IPS-20b (cell line): ENCODE measurements at regions not wholly inside any gene's neighbourhood (a gene's known extent, or its start where the extent isn't known, plus 50 kb on each side); places are given as distances from the start of the nearest gene placed in this dataset.

Experiments used
- H3K27ac ChIP-seq: one replicate; pipeline ENCODE4 v1.5.1; 2013; ENCODE audit warnings: low read length
- H3K27me3 ChIP-seq: 2 replicates; pipeline ENCODE4 v1.6.1; 2013; ENCODE audit warnings: mild to moderate bottlenecking, low read length, inconsistent platforms; ENCODE audit not compliant: insufficient read depth
- H3K36me3 ChIP-seq: 2 replicates; pipeline ENCODE4 v1.6.1; 2013; ENCODE audit warnings: low read depth, mild to moderate bottlenecking, inconsistent platforms, low read length, moderate library complexity; ENCODE audit not compliant: insufficient read depth
- H3K4me1 ChIP-seq: 2 replicates; pipeline ENCODE4 v1.6.1; 2013; ENCODE audit warnings: mild to moderate bottlenecking, control low read depth, inconsistent platforms, low read length, moderate library complexity; ENCODE audit not compliant: insufficient read depth
- H3K4me3 ChIP-seq: 2 replicates; pipeline ENCODE4 v1.5.1; 2013; ENCODE audit warnings: mild to moderate bottlenecking, low read length, inconsistent platforms
- H3K9ac ChIP-seq: 2 replicates; pipeline ENCODE4 v1.6.1; 2013; ENCODE audit warnings: low read depth, mild to moderate bottlenecking, inconsistent platforms, low read length, moderate library complexity
- H3K9me3 ChIP-seq: 2 replicates; pipeline ENCODE4 v1.6.1; 2013; ENCODE audit warnings: mild to moderate bottlenecking, low read depth, low read length, inconsistent platforms; ENCODE audit not compliant: insufficient read depth

DNA sequence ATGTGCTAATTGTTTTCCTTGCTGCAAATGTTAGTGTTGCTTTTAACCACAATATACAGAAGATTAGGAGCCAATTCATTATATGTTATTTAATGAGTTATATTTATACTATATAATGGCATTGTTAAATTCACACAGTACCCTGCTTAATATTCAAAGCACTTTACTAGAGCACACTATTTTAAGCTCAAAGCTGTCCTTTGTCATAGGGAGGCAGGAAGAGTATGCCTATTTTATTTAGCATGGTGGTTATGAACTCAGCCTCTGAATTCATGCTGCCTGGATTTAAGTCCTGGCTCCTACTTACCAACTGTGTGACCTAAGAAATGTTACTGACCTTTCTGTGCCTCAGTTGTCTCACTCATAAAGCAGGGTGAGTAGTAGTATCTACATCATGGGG, 80.5 kb downstream of the FASTKD2 start:
- Histone ChIP-seq H3K9me3 (no peaks in the 10 kb centered on the region), H3K9ac (no peak overlapping the region), H3K4me3 (no peak overlapping the region), H3K4me1 (no peaks in the 10 kb centered on the region), H3K27ac (no peak overlapping the region), H3K27me3 (no peaks in the 10 kb centered on the region), H3K36me3 (no peaks in the 10 kb centered on the region)

- Histone ChIP-seq H3K27ac (no peak overlapping the region), H3K4me3 (no peak overlapping the region), H3K27me3 (no peaks in the 10 kb centered on the region), H3K9me3 (no peaks in the 10 kb centered on the region), H3K9ac (no peak overlapping the region), H3K4me1 (no peaks in the 10 kb centered on the region), H3K36me3 (no peaks in the 10 kb centered on the region)
Measured at GRCh38 chr2:206846331-206846730, 80.9 kb downstream of the FASTKD2 start.

- H3K9me3 ChIP-seq: no peaks in the 10 kb centered on the region
- H3K4me3 ChIP-seq: no peak overlapping the region
- H3K4me1 ChIP-seq: no peaks in the 10 kb centered on the region
- H3K27me3 ChIP-seq: no peaks in the 10 kb centered on the region
- H3K36me3 ChIP-seq: no peaks in the 10 kb centered on the region
- H3K9ac ChIP-seq: no peak overlapping the region
- no peak overlapping the region for H3K27ac ChIP-seq
Measured at GRCh38 chr2:206846981-206847834, 81.8 kb downstream of the FASTKD2 start.

DNA sequence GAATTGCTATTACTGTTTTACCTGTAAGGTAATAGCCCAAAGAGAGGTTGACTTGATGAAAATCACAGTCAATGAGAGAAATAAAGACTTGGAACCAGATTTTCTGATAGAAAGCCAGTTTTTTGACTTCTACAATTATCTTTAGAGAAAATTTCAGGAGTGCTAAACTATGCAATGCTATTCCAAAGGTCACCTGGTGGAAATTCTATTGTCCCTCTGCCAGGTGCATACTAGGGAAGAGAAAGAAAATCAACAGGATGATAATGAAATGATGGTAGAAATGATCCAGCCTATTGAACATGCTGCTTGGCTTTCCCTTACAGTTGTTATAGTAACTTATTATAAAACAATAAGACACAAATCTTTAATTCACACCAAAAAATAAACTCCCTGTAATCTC, 85.0 kb downstream of the FASTKD2 start:
- no peaks in the 10 kb centered on the region for H3K36me3 ChIP-seq
- no peak overlapping the region for H3K9ac ChIP-seq
- no peak overlapping the region for H3K4me3 ChIP-seq
- H3K27ac ChIP-seq: no peak overlapping the region
- no peaks in the 10 kb centered on the region for H3K4me1 ChIP-seq
- no peaks in the 10 kb centered on the region for H3K9me3 ChIP-seq
- no peaks in the 10 kb centered on the region for H3K27me3 ChIP-seq

DNA sequence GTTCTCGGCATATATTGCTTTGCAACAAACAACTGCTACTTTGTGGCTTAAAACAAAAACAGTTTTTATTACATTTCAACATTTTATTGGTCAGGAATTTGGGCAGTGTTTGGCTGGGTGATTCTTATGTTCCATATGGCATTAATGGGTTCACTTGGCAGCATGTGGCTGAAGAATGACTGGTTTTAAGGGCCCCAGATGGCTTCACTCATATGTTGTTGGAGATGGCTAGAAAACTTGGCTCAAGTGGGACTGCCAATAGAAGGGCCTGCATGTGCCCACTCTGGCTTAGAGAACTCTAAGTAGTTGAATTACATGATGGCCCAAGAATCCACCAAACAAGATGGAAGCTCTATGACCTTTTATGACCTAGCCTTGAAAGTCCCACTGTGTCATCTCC, 86.1 kb downstream of the FASTKD2 start:
- Histone ChIP-seq H3K27me3 (no peaks in the 10 kb centered on the region), H3K27ac (no peak overlapping the region), H3K36me3 (no peaks in the 10 kb centered on the region), H3K4me1 (no peaks in the 10 kb centered on the region), H3K9ac (no peak overlapping the region), H3K9me3 (no peaks in the 10 kb centered on the region), H3K4me3 (no peak overlapping the region)

GRCh38 chr2:206853915-206854314, 85.4 kb upstream of the CPO start:
- H3K9ac ChIP-seq: no peak overlapping the region
- no peaks in the 10 kb centered on the region for H3K27me3 ChIP-seq
- H3K36me3 ChIP-seq: no peaks in the 10 kb centered on the region
- no peak overlapping the region for H3K27ac ChIP-seq
- peaks cover 6% of the 10 kb centered on the region; the same call in 1 of the 2 replicates for H3K4me1 ChIP-seq
- H3K9me3 ChIP-seq: no peaks in the 10 kb centered on the region
- H3K4me3 ChIP-seq: no peak overlapping the region

DNA sequence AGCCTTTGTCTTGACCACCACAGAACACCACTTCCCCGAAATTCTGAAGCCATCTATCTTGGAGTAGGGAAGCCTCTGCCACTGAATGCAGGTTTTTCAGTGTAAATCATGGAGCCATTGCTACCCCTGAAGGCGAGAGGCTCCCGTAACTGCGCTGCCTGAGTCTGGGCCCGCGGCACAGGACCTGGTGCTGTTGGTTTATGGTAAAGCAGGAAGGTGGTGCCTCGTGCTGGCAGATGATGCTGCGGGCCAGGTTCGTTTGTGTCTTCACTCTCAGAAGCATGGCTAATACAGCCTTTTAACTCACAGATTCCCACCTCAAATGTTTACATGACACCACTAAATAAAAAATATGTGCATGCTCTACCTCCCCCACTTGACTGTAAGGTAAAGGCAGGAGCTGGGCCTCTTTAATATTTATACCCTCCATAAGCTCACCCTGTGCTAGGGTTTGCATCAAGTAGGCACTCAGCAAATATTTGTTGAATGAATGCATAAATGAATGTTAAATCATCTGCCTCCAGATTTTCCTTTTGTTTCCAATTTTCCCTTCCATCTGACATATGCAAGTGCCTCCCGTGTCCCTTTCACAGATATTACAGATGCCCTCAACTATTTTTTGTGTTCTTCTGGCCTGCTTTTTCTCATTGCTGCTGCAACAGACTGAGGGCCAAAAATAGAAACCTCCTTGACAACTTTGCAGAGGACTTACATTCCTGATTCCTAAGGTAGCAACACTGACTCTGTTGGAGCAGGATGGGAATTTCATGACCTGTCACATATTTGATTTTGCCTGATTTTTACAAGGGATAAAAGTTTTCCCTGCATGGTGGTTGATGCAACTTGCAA, 83.5 kb upstream of the CPO start:
- H3K27ac ChIP-seq: no peak overlapping the region
- H3K27me3 ChIP-seq: no peaks in the 10 kb centered on the region
- H3K36me3 ChIP-seq: no peaks in the 10 kb centered on the region
- no peaks in the 10 kb centered on the region for H3K9me3 ChIP-seq
- H3K9ac ChIP-seq: no peak overlapping the region
- H3K4me3 ChIP-seq: no peak overlapping the region
- H3K4me1 ChIP-seq: peaks cover 8% of the 10 kb centered on the region; the same call in 1 of the 2 replicates

- no peak overlapping the region for H3K27ac ChIP-seq
- H3K9me3 ChIP-seq: no peaks in the 10 kb centered on the region
- H3K4me1 ChIP-seq: peaks cover 8% of the 10 kb centered on the region; the same call in 1 of the 2 replicates
- H3K9ac ChIP-seq: no peak overlapping the region
- H3K36me3 ChIP-seq: no peaks in the 10 kb centered on the region
- no peak overlapping the region for H3K4me3 ChIP-seq
- H3K27me3 ChIP-seq: no peaks in the 10 kb centered on the region
Measured at GRCh38 chr2:206856513-206856912, 82.8 kb upstream of the CPO start.

DNA sequence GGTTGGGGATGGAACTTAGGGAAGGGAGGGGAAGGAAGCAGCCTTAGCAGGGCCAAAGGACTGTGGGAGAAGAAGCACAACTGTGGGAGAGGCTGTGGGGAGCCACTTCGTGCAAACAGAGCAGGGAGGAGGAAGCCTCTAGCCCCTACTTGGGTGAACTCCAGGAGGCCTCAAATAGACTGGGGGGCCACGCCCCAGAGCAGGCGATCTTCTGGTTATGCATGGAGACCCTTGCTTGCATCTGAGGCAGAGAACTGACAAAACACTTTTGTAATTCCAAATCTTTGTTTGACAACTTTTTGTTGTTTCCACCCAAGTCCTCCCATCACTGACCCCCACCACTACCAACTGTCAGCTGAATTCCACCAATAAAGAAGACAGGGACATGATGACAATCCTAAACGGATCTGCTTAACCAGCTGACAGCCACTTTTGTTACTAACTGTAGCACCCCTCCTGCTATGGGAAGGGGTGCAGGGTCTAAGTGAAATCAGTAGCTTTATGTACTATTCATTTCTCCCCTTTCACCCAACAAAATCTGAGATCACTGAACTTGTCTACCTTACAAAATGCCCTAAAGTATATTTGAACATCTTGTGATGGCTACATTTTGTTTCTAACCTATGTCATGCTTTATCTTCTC, 80.5 kb upstream of the CPO start:
- H3K4me1 ChIP-seq: peaks cover 19% of the 10 kb centered on the region
- no peak overlapping the region for H3K27ac ChIP-seq
- no peak overlapping the region for H3K4me3 ChIP-seq
- no peak overlapping the region for H3K9ac ChIP-seq
- H3K27me3 ChIP-seq: no peaks in the 10 kb centered on the region
- no peaks in the 10 kb centered on the region for H3K9me3 ChIP-seq
- H3K36me3 ChIP-seq: no peaks in the 10 kb centered on the region

- Histone ChIP-seq H3K36me3 (no peaks in the 10 kb centered on the region), H3K27me3 (no peaks in the 10 kb centered on the region), H3K9ac (no peak overlapping the region), H3K4me1 (peaks cover 19% of the 10 kb centered on the region), H3K27ac (no peak overlapping the region), H3K9me3 (no peaks in the 10 kb centered on the region), H3K4me3 (no peak overlapping the region)
Measured at GRCh38 chr2:206859330-206859739, 80.0 kb upstream of the CPO start.

GRCh38 chr2:206863196-206863595, 76.1 kb upstream of the CPO start:
- no peaks in the 10 kb centered on the region for H3K9me3 ChIP-seq
- H3K27me3 ChIP-seq: no peaks in the 10 kb centered on the region
- no peak overlapping the region for H3K9ac ChIP-seq
- no peak overlapping the region for H3K27ac ChIP-seq
- no peaks in the 10 kb centered on the region for H3K36me3 ChIP-seq
- H3K4me3 ChIP-seq: no peak overlapping the region
- H3K4me1 ChIP-seq: peaks cover 19% of the 10 kb centered on the region
